IMR-90 (cell line): ENCODE measurements at regions not wholly inside any gene's neighbourhood (a gene's known extent, or its start where the extent isn't known, plus 50 kb on each side); places are given as distances from the start of the nearest gene placed in this dataset.

Experiments used
- ATAC-seq: fragments of 200-7000 bp; cut with Tn5 transposase; 2 replicates; pipeline ENCODE4 v1.9.1; 2020; ENCODE audit warnings: low read depth, mild to moderate bottlenecking, moderate library complexity
- BruUV-seq: library from RNA; stranded (reverse); fragments of 400-500 nt; replicated peaks from 2 replicates; lab custom pipeline; 2021; lab: Mats Ljungman, UMichigan
- CTCF ChIA-PET: fragments of 300-600 bp; formaldehyde crosslinking; extraction: SDS; loops from one replicate; lab custom pipeline; 2021; ENCODE audit warnings: antibody characterized with exemption; lab: Yijun Ruan, JAX
- POLR2A ChIA-PET: fragments of 300-600 bp; sonication (Branson Sonifier 250); formaldehyde crosslinking; loops from one replicate; lab custom pipeline; 2022; ENCODE audit warnings: antibody characterized with exemption; ENCODE audit not compliant: unreplicated experiment; lab: Charles Lee
- DNase-seq: peaks from one replicate; pipeline ENCODE4 v3.0.0; 2013
- H2AFZ ChIP-seq: replicated peaks from 2 replicates; pipeline ENCODE3; 2013; ENCODE audit warnings: low read length, mild to moderate bottlenecking; ENCODE audit not compliant: poor library complexity
- H2AK5ac ChIP-seq: 2 replicates; pipeline ENCODE4 v1.6.1; 2013; ENCODE audit warnings: low read depth, low read length, inconsistent platforms
- H2AK9ac ChIP-seq: replicated peaks from 2 replicates; pipeline ENCODE3; 2013; ENCODE audit warnings: mild to moderate bottlenecking, low read depth, low read length, moderate library complexity; ENCODE audit not compliant: poor library complexity
- H2BK120ac ChIP-seq: 2 replicates; pipeline ENCODE4 v1.6.1; 2013; ENCODE audit warnings: low read depth, low read length, inconsistent platforms
- H2BK15ac ChIP-seq: 3 replicates; pipeline ENCODE4 v1.6.1; 2013; ENCODE audit warnings: low read depth, low read length, inconsistent platforms
- H2BK20ac ChIP-seq: 2 replicates; pipeline ENCODE4 v1.6.1; 2013; ENCODE audit warnings: low read depth, mild to moderate bottlenecking, inconsistent platforms, low read length, moderate library complexity
- H2BK5ac ChIP-seq: 2 replicates; pipeline ENCODE4 v1.6.1; 2013; ENCODE audit warnings: mild to moderate bottlenecking, low read depth, low read length, inconsistent platforms; ENCODE audit not compliant: poor library complexity, severe bottlenecking
- H3K14ac ChIP-seq: replicated peaks from 2 replicates; pipeline ENCODE4 v1.6.1; 2013; ENCODE audit warnings: low read depth, low read length, inconsistent platforms
- H3K18ac ChIP-seq: 2 replicates; pipeline ENCODE4 v1.6.1; 2013; ENCODE audit warnings: low read depth, low read length, control low read depth
- H3K23ac ChIP-seq: 2 replicates; pipeline ENCODE4 v1.6.1; 2013; ENCODE audit warnings: low read depth, low read length, inconsistent platforms
- H3K27ac ChIP-seq: 2 replicates; pipeline ENCODE4 v1.5.1; 2013; ENCODE audit warnings: mild to moderate bottlenecking, control low read depth, low read length; ENCODE audit not compliant: insufficient read depth
- H3K27me3 ChIP-seq: 2 replicates; pipeline ENCODE4 v1.6.1; 2013; ENCODE audit warnings: low read length; ENCODE audit not compliant: control insufficient read depth, insufficient read depth
- H3K36me3 ChIP-seq: 2 replicates; pipeline ENCODE4 v1.6.1; 2013; ENCODE audit warnings: low read length, mixed read lengths; ENCODE audit not compliant: control insufficient read depth, insufficient read depth
- H3K4ac ChIP-seq: 2 replicates; pipeline ENCODE4 v1.6.1; 2013; ENCODE audit warnings: low read depth, low read length, inconsistent platforms
- H3K4me1 ChIP-seq: 2 replicates; pipeline ENCODE4 v1.6.1; 2013; ENCODE audit warnings: low read length, mixed read lengths; ENCODE audit not compliant: control insufficient read depth, insufficient read depth
- H3K4me2 ChIP-seq: 2 replicates; pipeline ENCODE4 v1.6.1; 2013; ENCODE audit warnings: low read depth, mild to moderate bottlenecking, control low read depth, low read length, moderate library complexity
- H3K4me3 ChIP-seq: 2 replicates; pipeline ENCODE4 v1.5.1; 2013; ENCODE audit warnings: low read depth, mild to moderate bottlenecking, control low read depth, low read length, moderate library complexity; ENCODE audit not compliant: insufficient read depth
- H3K56ac ChIP-seq: 2 replicates; pipeline ENCODE4 v1.6.1; 2013; ENCODE audit warnings: low read length, inconsistent platforms; ENCODE audit not compliant: insufficient read depth; ENCODE audit errors: extremely low read depth
- H3K79me1 ChIP-seq, 2 experiments: 2 replicates each; pipeline ENCODE4 v1.6.1; 2013; ENCODE audit warnings: low read length in 2 of 2, inconsistent platforms in 1 of 2, low read depth in 1 of 2
- H3K9ac ChIP-seq: 2 replicates; pipeline ENCODE4 v1.6.1; 2013; ENCODE audit warnings: low read depth, low read length, control low read depth
- H3K9me1 ChIP-seq: 2 replicates; pipeline ENCODE4 v1.6.1; 2013; ENCODE audit warnings: low read length, inconsistent platforms; ENCODE audit not compliant: insufficient read depth
- H3K9me3 ChIP-seq: 2 replicates; pipeline ENCODE4 v1.6.1; 2013; ENCODE audit warnings: low read length; ENCODE audit not compliant: control insufficient read depth, insufficient read depth
- H4K20me1 ChIP-seq: 2 replicates; pipeline ENCODE4 v1.6.1; 2013; ENCODE audit warnings: low read length, inconsistent platforms; ENCODE audit not compliant: insufficient read depth
- H4K5ac ChIP-seq: 2 replicates; pipeline ENCODE4 v1.6.1; 2013; ENCODE audit warnings: mild to moderate bottlenecking, low read depth, low read length, control low read depth
- H4K8ac ChIP-seq, 2 experiments: 2 replicates each; pipeline ENCODE4 v1.6.1; 2013; ENCODE audit warnings: low read depth in 2 of 2, low read length in 2 of 2, control low read depth in 1 of 2, inconsistent platforms in 1 of 2
- H4K91ac ChIP-seq: 2 replicates; pipeline ENCODE4 v1.6.1; 2013; ENCODE audit warnings: low read depth, low read length, inconsistent platforms; ENCODE audit not compliant: insufficient read depth
- BHLHE40 ChIP-seq: fragments of 150-350 bp; IDR thresholded peaks from 2 replicates; pipeline ENCODE4 v1.6.1; 2016; ENCODE audit warnings: mild to moderate bottlenecking, low read depth, low read length
- CEBPB ChIP-seq: IDR thresholded peaks from 2 replicates; pipeline ENCODE4 v1.6.1; 2012; ENCODE audit warnings: low read depth, low read length, improper control_type of control experiment
- FOS ChIP-seq: fragments of 150-350 bp; IDR thresholded peaks from 2 replicates; pipeline ENCODE4 v1.6.1; 2016; ENCODE audit warnings: low read depth, low read length
- MAFK ChIP-seq: IDR thresholded peaks from 2 replicates; pipeline ENCODE4 v1.6.1; 2012; ENCODE audit warnings: low read depth, low read length, improper control_type of control experiment
- MAZ ChIP-seq: IDR thresholded peaks from 2 replicates; pipeline ENCODE4 v1.6.1; 2012; ENCODE audit warnings: low read depth, mild to moderate bottlenecking, low read length, improper control_type of control experiment, moderate library complexity, borderline replicate concordance
- MXI1 ChIP-seq: IDR thresholded peaks from 2 replicates; pipeline ENCODE4 v1.6.1; 2012; ENCODE audit warnings: low read depth, mild to moderate bottlenecking, low read length, moderate library complexity, borderline replicate concordance
- NFE2L2 ChIP-seq: fragments of 150-350 bp; IDR thresholded peaks from 2 replicates; pipeline ENCODE4 v1.6.1; 2016; ENCODE audit warnings: low read depth, mild to moderate bottlenecking, low read length
- POLR2A ChIP-seq: IDR thresholded peaks from 2 replicates; pipeline ENCODE4 v1.6.1; 2012; ENCODE audit warnings: mild to moderate bottlenecking, low read depth, low read length
- RCOR1 ChIP-seq: IDR thresholded peaks from 2 replicates; pipeline ENCODE4 v1.6.1; 2012; ENCODE audit warnings: mild to moderate bottlenecking, low read length, improper control_type of control experiment; ENCODE audit not compliant: insufficient replicate concordance
- RFX5 ChIP-seq: IDR thresholded peaks from 2 replicates; pipeline ENCODE4 v1.8.0; 2012; ENCODE audit warnings: low read depth, mild to moderate bottlenecking, low read length, moderate library complexity
- SMC3 ChIP-seq: fragments of 150-350 bp; IDR thresholded peaks from 2 replicates; pipeline ENCODE4 v1.6.1; 2016; ENCODE audit warnings: low read depth, mild to moderate bottlenecking, antibody characterized with exemption, low read length, moderate library complexity
- WGBS, 2 experiments: methylation state at CpG; one replicate each; pipeline versions ENCODE4 v1.1.5 to v1.1.7; 2013; ENCODE audit warnings: missing lambda C conversion rate in 2 of 2; ENCODE audit not compliant: insufficient read length in 1 of 2; ENCODE audit errors: extremely low coverage in 2 of 2; 5-methylcytosine and 5-hydroxymethylcytosine counted together
- dilution Hi-C: fragments of 300-500 bp; cut with HindIII; formaldehyde crosslinking; loops from one replicate; pipeline ENCODE4 v1.14.3; 2018; ENCODE audit warnings: low sequenced_read_pairs; ENCODE audit not compliant: unreplicated experiment
- in situ Hi-C: fragments of 300-500 bp; cut with MboI; formaldehyde crosslinking; loops from 3 replicates; pipeline ENCODE4 v1.14.3; 2019; ENCODE audit warnings: low sequenced_read_pairs, inconsistent platforms, mixed read lengths
- intact Hi-C: fragments of 100-400 bp; cut with micrococcal nuclease; formaldehyde crosslinking; loops from 2 replicates; pipeline ENCODE4 v1.10.0; 2022
- TF ChIP-seq, protein P1 (sequence below): fragments of 150-350 bp; IDR thresholded peaks from 2 replicates; pipeline ENCODE4 v1.6.1; 2016; ENCODE audit warnings: low read depth, mild to moderate bottlenecking, low read length, moderate library complexity, borderline replicate concordance
- TF ChIP-seq, protein P2 (sequence below): fragments of 150-350 bp; IDR thresholded peaks from 2 replicates; pipeline ENCODE4 v1.6.1; 2017; ENCODE audit warnings: mild to moderate bottlenecking, antibody characterized with exemption, low read length, low read depth
- TF ChIP-seq, protein P3 (sequence below): conservative IDR thresholded peaks from 2 replicates; pipeline ENCODE4 v1.5.1; 2012; ENCODE audit warnings: mild to moderate bottlenecking, low read depth, low read length, improper control_type of control experiment

DNA sequence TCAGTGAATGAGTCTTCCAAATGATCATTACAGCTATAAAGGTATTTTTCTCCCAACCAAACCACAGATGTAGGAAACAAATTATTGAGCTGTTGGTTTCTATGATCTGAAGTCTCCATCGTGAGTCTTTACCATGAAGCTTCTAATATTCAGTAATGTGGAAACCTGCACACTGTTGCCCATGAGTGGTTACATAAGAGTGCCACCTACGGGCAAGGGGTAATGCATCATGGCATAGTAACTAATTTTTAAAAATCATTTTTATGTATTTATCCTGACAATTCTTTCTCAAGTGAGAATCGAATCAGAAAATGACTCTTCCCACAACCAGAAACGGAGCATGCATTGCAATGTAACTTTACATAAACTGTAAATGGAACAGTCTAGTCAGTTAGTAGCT lies 282.5 kb upstream of the SMARCA2 start:
- H3K4me3 ChIP-seq: no peak overlapping the region
- ATAC-seq (no peak), DNase-seq (no peak)
- no peak overlapping the region for H2BK20ac ChIP-seq
- H3K4me1 ChIP-seq: no peaks in the 10 kb centered on the region
- H3K27ac ChIP-seq: no peak overlapping the region
- H4K8ac ChIP-seq: no peak overlapping the region
- no peak overlapping the region for H3K4me2 ChIP-seq
- H3K9ac ChIP-seq: no peak overlapping the region
- H2BK120ac ChIP-seq: no peak overlapping the region
- no peak overlapping the region for H3K23ac ChIP-seq
- no peak overlapping the region for H3K14ac ChIP-seq
- no TSS peak for BruUV-seq
- no CpG with 5 or more reads among the region's 4 CpGs for WGBS, 2 experiments
- peaks cover 12% of the 10 kb centered on the region for H3K9me3 ChIP-seq
- CTCF ChIA-PET: no interaction called here
- no peaks in the 10 kb centered on the region for H3K79me1 ChIP-seq
- H3K9me1 ChIP-seq: no peaks in the 10 kb centered on the region
- H2AK9ac ChIP-seq: no peak overlapping the region
- no peak overlapping the region for H2BK15ac ChIP-seq
- H3K18ac ChIP-seq: no peak overlapping the region
- H2AK5ac ChIP-seq: no peak overlapping the region
- no peak overlapping the region for H2BK5ac ChIP-seq
- no peaks in the 10 kb centered on the region for H3K27me3 ChIP-seq
- H4K5ac ChIP-seq: no peak overlapping the region
- intact Hi-C loops (no loop called here), dilution Hi-C loops (no loop called here), in situ Hi-C loops (no loop called here)
- H3K4ac ChIP-seq: no peak overlapping the region
- H4K91ac ChIP-seq: no peak overlapping the region
- H2AFZ ChIP-seq: no peak overlapping the region
- TF ChIP-seq MXI1: no peak
- no peak for TF ChIP-seq FOS
- no peak for TF ChIP-seq RFX5
- no peak for TF ChIP-seq CEBPB
- no peak for TF ChIP-seq SMC3
- no peak for TF ChIP-seq NFE2L2
- TF ChIP-seq, protein P1, sequence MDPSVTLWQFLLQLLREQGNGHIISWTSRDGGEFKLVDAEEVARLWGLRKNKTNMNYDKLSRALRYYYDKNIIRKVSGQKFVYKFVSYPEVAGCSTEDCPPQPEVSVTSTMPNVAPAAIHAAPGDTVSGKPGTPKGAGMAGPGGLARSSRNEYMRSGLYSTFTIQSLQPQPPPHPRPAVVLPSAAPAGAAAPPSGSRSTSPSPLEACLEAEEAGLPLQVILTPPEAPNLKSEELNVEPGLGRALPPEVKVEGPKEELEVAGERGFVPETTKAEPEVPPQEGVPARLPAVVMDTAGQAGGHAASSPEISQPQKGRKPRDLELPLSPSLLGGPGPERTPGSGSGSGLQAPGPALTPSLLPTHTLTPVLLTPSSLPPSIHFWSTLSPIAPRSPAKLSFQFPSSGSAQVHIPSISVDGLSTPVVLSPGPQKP: no peak
- TF ChIP-seq, protein P2, sequence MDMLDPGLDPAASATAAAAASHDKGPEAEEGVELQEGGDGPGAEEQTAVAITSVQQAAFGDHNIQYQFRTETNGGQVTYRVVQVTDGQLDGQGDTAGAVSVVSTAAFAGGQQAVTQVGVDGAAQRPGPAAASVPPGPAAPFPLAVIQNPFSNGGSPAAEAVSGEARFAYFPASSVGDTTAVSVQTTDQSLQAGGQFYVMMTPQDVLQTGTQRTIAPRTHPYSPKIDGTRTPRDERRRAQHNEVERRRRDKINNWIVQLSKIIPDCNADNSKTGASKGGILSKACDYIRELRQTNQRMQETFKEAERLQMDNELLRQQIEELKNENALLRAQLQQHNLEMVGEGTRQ: no peak
- no peak for TF ChIP-seq MAZ
- TF ChIP-seq RCOR1: no peak
- TF ChIP-seq BHLHE40: no peak
- TF ChIP-seq MAFK: no peak
- TF ChIP-seq, protein P3, sequence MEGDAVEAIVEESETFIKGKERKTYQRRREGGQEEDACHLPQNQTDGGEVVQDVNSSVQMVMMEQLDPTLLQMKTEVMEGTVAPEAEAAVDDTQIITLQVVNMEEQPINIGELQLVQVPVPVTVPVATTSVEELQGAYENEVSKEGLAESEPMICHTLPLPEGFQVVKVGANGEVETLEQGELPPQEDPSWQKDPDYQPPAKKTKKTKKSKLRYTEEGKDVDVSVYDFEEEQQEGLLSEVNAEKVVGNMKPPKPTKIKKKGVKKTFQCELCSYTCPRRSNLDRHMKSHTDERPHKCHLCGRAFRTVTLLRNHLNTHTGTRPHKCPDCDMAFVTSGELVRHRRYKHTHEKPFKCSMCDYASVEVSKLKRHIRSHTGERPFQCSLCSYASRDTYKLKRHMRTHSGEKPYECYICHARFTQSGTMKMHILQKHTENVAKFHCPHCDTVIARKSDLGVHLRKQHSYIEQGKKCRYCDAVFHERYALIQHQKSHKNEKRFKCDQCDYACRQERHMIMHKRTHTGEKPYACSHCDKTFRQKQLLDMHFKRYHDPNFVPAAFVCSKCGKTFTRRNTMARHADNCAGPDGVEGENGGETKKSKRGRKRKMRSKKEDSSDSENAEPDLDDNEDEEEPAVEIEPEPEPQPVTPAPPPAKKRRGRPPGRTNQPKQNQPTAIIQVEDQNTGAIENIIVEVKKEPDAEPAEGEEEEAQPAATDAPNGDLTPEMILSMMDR: no peak
- TF ChIP-seq POLR2A: no peak
- H3K56ac ChIP-seq: no peak overlapping the region
- no peaks in the 10 kb centered on the region for H4K20me1 ChIP-seq
- POLR2A ChIA-PET: no interaction called here
- H3K36me3 ChIP-seq: no peaks in the 10 kb centered on the region
